HG02571 (cell line): ENCODE measurements at regions not wholly inside any gene's neighbourhood (a gene's known extent, or its start where the extent isn't known, plus 50 kb on each side); places are given as distances from the start of the nearest gene placed in this dataset.

Experiments
- ATAC-seq: cut with Tn5 transposase; IDR thresholded peaks from one replicate; pipeline ENCODE4 v1.9.1; 2021; ENCODE audit warnings: mild to moderate bottlenecking, moderate library complexity; ENCODE audit not compliant: unreplicated experiment

- no peak for ATAC-seq
Observed at GRCh38 chr16:51359141-51359955, 208.3 kb upstream of the SALL1 start.

GRCh38 chr16:51357839-51358238 is 206.8 kb upstream of the SALL1 start:
- ATAC-seq: no peak

GRCh38 chr16:51355875-51356274 is 204.8 kb upstream of the SALL1 start:
- ATAC-seq: no peak

GRCh38 chr16:51355195-51355594 is 204.1 kb upstream of the SALL1 start:
- no peak for ATAC-seq

GRCh38 chr16:51353055-51353454 is 202.0 kb upstream of the SALL1 start:
- ATAC-seq: no peak

GRCh38 chr16:51349626-51350025 is 198.6 kb upstream of the SALL1 start:
- no peak for ATAC-seq

GRCh38 chr16:51343411-51343810 is 192.3 kb upstream of the SALL1 start:
- ATAC-seq: no peak

- ATAC-seq: no peak
Observed at GRCh38 chr16:51341204-51341603, 190.1 kb upstream of the SALL1 start.

- no peak for ATAC-seq
Observed at GRCh38 chr16:51337662-51338061, 186.6 kb upstream of the SALL1 start.

- no peak for ATAC-seq
Observed at GRCh38 chr16:51328733-51329132, 177.7 kb upstream of the SALL1 start.

GRCh38 chr16:51327001-51327400 is 175.9 kb upstream of the SALL1 start:
- no peak for ATAC-seq

- no peak for ATAC-seq
Observed at GRCh38 chr16:51326131-51326856, 175.2 kb upstream of the SALL1 start.

GRCh38 chr16:51321251-51321650 is 170.2 kb upstream of the SALL1 start:
- no peak for ATAC-seq

- no peak for ATAC-seq
Observed at GRCh38 chr16:51317575-51317974, 166.5 kb upstream of the SALL1 start.

GRCh38 chr16:51313198-51313597 is 162.1 kb upstream of the SALL1 start:
- no peak for ATAC-seq

GRCh38 chr16:51312363-51313150 is 161.5 kb upstream of the SALL1 start:
- ATAC-seq: no peak

- ATAC-seq: no peak
Observed at GRCh38 chr16:51310159-51310558, 159.1 kb upstream of the SALL1 start.

GRCh38 chr16:51306886-51307595 is 156.0 kb upstream of the SALL1 start:
- ATAC-seq: no peak

- ATAC-seq: no peak
Observed at GRCh38 chr16:51306116-51306515, 155.0 kb upstream of the SALL1 start.

GRCh38 chr16:51305337-51305736 is 154.3 kb upstream of the SALL1 start:
- no peak for ATAC-seq

- no peak for ATAC-seq
Observed at GRCh38 chr16:51302042-51302441, 151.0 kb upstream of the SALL1 start.
